DND-41 (cell line): ENCODE measurements at regions not wholly inside any gene's neighbourhood (a gene's known extent, or its start where the extent isn't known, plus 50 kb on each side); places are given as distances from the start of the nearest gene placed in this dataset.

Source experiments
- ATAC-seq: fragments of 200-7000 bp; cut with Tn5 transposase; 3 replicates; pipeline ENCODE4 v1.9.1; 2021; ENCODE audit warnings: low read depth; ENCODE audit not compliant: insufficient read depth
- DNase-seq: peaks from one replicate; pipeline ENCODE4 v3.0.0-alpha.2; 2020
- H2AFZ ChIP-seq: 2 replicates; pipeline ENCODE4 v1.6.0; 2012; ENCODE audit warnings: low read depth, low read length
- H3K27ac ChIP-seq: 2 replicates; pipeline ENCODE4 v1.5.1; 2012; ENCODE audit warnings: low read length, inconsistent platforms
- H3K27me3 ChIP-seq: fragments of 200-600 bp; sonication (generic); 2 replicates; pipeline ENCODE4 v1.6.0; 2012; ENCODE audit warnings: low read length, mild to moderate bottlenecking, inconsistent platforms; ENCODE audit not compliant: insufficient read depth, poor library complexity
- H3K36me3 ChIP-seq: 2 replicates; pipeline ENCODE4 v1.5.1; 2012; ENCODE audit warnings: low read length, inconsistent platforms; ENCODE audit not compliant: insufficient read depth
- H3K4me1 ChIP-seq: 2 replicates; pipeline ENCODE4 v1.5.1; 2012; ENCODE audit warnings: mild to moderate bottlenecking, low read length; ENCODE audit not compliant: insufficient read depth
- H3K4me2 ChIP-seq: 2 replicates; pipeline ENCODE4 v1.6.0; 2012; ENCODE audit warnings: mild to moderate bottlenecking, moderate library complexity, low read length, inconsistent platforms; ENCODE audit not compliant: insufficient read depth
- H3K4me3 ChIP-seq, 2 experiments: fragments of 200-600 bp in 1 of 2; shearing (Covaris generic) in 1 of 2; 2 replicates each; pipeline ENCODE4 v1.5.1; 2012 to 2016; ENCODE audit warnings: inconsistent platforms in 2 of 2, low read length in 2 of 2, mild to moderate bottlenecking in 2 of 2, low read depth in 1 of 2, moderate library complexity in 1 of 2
- H3K79me2 ChIP-seq: 2 replicates; pipeline ENCODE4 v1.6.0; 2012; ENCODE audit warnings: low read length, inconsistent platforms; ENCODE audit not compliant: insufficient read depth
- H3K9ac ChIP-seq: 2 replicates; pipeline ENCODE4 v1.6.0; 2012; ENCODE audit warnings: low read depth, mild to moderate bottlenecking, inconsistent platforms, low read length, moderate library complexity
- H3K9me3 ChIP-seq: 2 replicates; pipeline ENCODE4 v1.5.1; 2012; ENCODE audit warnings: low read length, moderate library complexity, mild to moderate bottlenecking, inconsistent platforms; ENCODE audit not compliant: insufficient read depth, severe bottlenecking
- H4K20me1 ChIP-seq: 2 replicates; pipeline ENCODE4 v1.6.0; 2012; ENCODE audit warnings: low read length; ENCODE audit not compliant: insufficient read depth
- EZH2 ChIP-seq: IDR thresholded peaks from 3 replicates; pipeline ENCODE4 v1.6.1; 2012; ENCODE audit warnings: borderline replicate concordance, low read depth, mild to moderate bottlenecking, moderate library complexity, low read length, inconsistent platforms; ENCODE audit not compliant: severe bottlenecking
- TF ChIP-seq, protein P1 (sequence below): IDR thresholded peaks from 2 replicates; pipeline ENCODE4 v1.5.1; 2012; ENCODE audit warnings: borderline replicate concordance, low read length, moderate library complexity, mild to moderate bottlenecking; ENCODE audit not compliant: poor library complexity, severe bottlenecking; ENCODE audit errors: extremely low read depth

GRCh38 chr7:136184719-136185118 is 207.6 kb upstream of the MTPN start:
- ATAC-seq = no peak
- peaks cover under 1% of the 10 kb centered on the region; the same call in 1 of the 2 replicates for H3K4me1 ChIP-seq
- no peak for TF ChIP-seq EZH2
- TF ChIP-seq, protein P1, sequence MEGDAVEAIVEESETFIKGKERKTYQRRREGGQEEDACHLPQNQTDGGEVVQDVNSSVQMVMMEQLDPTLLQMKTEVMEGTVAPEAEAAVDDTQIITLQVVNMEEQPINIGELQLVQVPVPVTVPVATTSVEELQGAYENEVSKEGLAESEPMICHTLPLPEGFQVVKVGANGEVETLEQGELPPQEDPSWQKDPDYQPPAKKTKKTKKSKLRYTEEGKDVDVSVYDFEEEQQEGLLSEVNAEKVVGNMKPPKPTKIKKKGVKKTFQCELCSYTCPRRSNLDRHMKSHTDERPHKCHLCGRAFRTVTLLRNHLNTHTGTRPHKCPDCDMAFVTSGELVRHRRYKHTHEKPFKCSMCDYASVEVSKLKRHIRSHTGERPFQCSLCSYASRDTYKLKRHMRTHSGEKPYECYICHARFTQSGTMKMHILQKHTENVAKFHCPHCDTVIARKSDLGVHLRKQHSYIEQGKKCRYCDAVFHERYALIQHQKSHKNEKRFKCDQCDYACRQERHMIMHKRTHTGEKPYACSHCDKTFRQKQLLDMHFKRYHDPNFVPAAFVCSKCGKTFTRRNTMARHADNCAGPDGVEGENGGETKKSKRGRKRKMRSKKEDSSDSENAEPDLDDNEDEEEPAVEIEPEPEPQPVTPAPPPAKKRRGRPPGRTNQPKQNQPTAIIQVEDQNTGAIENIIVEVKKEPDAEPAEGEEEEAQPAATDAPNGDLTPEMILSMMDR = no peak

GRCh38 chr7:136183981-136184380 is 206.8 kb upstream of the MTPN start:
- Histone ChIP-seq H3K79me2 (no peaks in the 10 kb centered on the region), H4K20me1 (no peaks in the 10 kb centered on the region; the same call in 1 of the 2 replicates), H3K4me3 (no peak overlapping the region), H3K4me2 (no peak overlapping the region), H3K27ac (no peak overlapping the region), H3K27me3 (no peaks in the 10 kb centered on the region), H3K4me1 (peaks cover 7% of the 10 kb centered on the region; the same call in 1 of the 2 replicates), H3K9me3 (no peaks in the 10 kb centered on the region), H3K9ac (no peak overlapping the region), H2AFZ (no peak overlapping the region), H3K36me3 (no peaks in the 10 kb centered on the region)
- no peak for ATAC-seq
- TF ChIP-seq, protein P1 = no peak
- TF ChIP-seq EZH2 = no peak
- DNase-seq = no peak

More at GRCh38 chr7:136184719-136185118, 207.6 kb upstream of the MTPN start:
- Histone ChIP-seq H4K20me1 (no peaks in the 10 kb centered on the region), H3K27ac (no peak overlapping the region), H3K79me2 (no peaks in the 10 kb centered on the region), H3K9me3 (no peaks in the 10 kb centered on the region), H2AFZ (no peak overlapping the region), H3K9ac (no peak overlapping the region), H3K4me2 (no peak overlapping the region), H3K4me3 (no peak overlapping the region), H3K36me3 (no peaks in the 10 kb centered on the region), H3K27me3 (no peaks in the 10 kb centered on the region)
- no peak for DNase-seq

DNA sequence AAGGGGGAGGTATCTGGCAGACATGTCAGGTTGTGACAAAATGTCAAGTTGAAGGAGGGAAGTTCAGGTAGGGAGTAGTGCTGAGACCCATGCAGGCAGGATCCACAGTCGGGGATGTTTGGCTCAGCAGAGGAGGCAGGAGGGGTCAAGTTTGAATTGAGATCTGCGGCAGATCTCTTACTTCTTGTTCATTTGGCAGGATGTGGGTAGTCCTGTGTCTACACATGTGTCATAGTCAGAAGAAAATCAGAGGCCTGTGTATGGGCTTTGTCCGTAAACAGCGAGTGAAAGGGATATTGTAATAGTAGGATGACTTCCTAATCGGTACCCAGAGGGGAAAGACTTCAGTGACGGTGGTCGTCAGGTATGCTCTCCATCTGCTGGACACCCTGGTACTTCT is 203.8 kb upstream of the MTPN start:
- Histone ChIP-seq H4K20me1 (no peaks in the 10 kb centered on the region; the same call in 1 of the 2 replicates), H3K9ac (no peak overlapping the region), H3K9me3 (no peaks in the 10 kb centered on the region), H3K27ac (no peak overlapping the region), H3K27me3 (no peaks in the 10 kb centered on the region), H3K4me2 (no peak overlapping the region), H3K4me3 (no peak overlapping the region), H3K36me3 (no peaks in the 10 kb centered on the region), H2AFZ (no peak overlapping the region), H3K79me2 (no peaks in the 10 kb centered on the region), H3K4me1 (peaks cover 10% of the 10 kb centered on the region; the same call in 1 of the 2 replicates)
- DNase-seq (no peak), ATAC-seq (no peak)
- no peak for TF ChIP-seq EZH2
- TF ChIP-seq, protein P1 = no peak
